MCF 10A (cell line): ENCODE measurements at regions not wholly inside any gene's neighbourhood (a gene's known extent, or its start where the extent isn't known, plus 50 kb on each side); places are given as distances from the start of the nearest gene placed in this dataset.
A peak's percentile ranks its signal among the peaks of the same experiment; 100 is the strongest.

Source experiments
- BruUV-seq: library from RNA; stranded (reverse); fragments of 400-500 nt; replicated peaks from 2 replicates; lab custom pipeline; 2021; lab: Mats Ljungman, UMichigan
- CTCF ChIA-PET: fragments of 300-600 bp; sonication (Branson Sonifier 250); formaldehyde crosslinking; extraction: SDS; loops from one replicate; lab custom pipeline; 2021; ENCODE audit warnings: antibody characterized with exemption, inconsistent platforms; lab: Yijun Ruan, JAX
- POLR2A ChIA-PET: fragments of 300-600, 350-650 bp; sonication (Branson Sonifier 250); formaldehyde crosslinking; extraction: SDS; loops from one replicate; lab custom pipeline; 2020; ENCODE audit warnings: antibody characterized with exemption, inconsistent platforms; lab: Yijun Ruan, JAX
- DNase-seq: peaks from one replicate; pipeline ENCODE4 v3.0.0-alpha.2; 2018; ENCODE audit not compliant: unreplicated experiment
- H3K27ac Mint-ChIP-seq: one replicate; pipeline ENCODE4 v1.8.0; 2022; ENCODE audit warnings: mild to moderate bottlenecking, low read depth, mixed read lengths; ENCODE audit not compliant: unreplicated experiment
- H3K27me3 Mint-ChIP-seq: one replicate; pipeline ENCODE4 v1.8.0; 2022; ENCODE audit warnings: mixed read lengths; ENCODE audit not compliant: insufficient read depth, unreplicated experiment
- H3K36me3 Mint-ChIP-seq: one replicate; pipeline ENCODE4 v1.8.0; 2022; ENCODE audit warnings: mild to moderate bottlenecking, moderate library complexity, mixed read lengths; ENCODE audit not compliant: insufficient read depth, unreplicated experiment
- H3K4me1 Mint-ChIP-seq: one replicate; pipeline ENCODE4 v1.8.0; 2022; ENCODE audit warnings: mixed read lengths; ENCODE audit not compliant: insufficient read depth, unreplicated experiment
- H3K4me3 Mint-ChIP-seq: one replicate; pipeline ENCODE4 v1.8.0; 2022; ENCODE audit warnings: mild to moderate bottlenecking, moderate library complexity, mixed read lengths; ENCODE audit not compliant: unreplicated experiment
- H3K9me3 Mint-ChIP-seq: one replicate; pipeline ENCODE4 v1.8.0; 2022; ENCODE audit warnings: mixed read lengths; ENCODE audit not compliant: unreplicated experiment
- CTCF ChIP-seq: fragments of 200-600 bp; IDR thresholded peaks from one replicate; pipeline ENCODE4 v1.8.0; 2022; ENCODE audit warnings: antibody characterized with exemption, mild to moderate bottlenecking; ENCODE audit not compliant: unreplicated experiment
- intact Hi-C: fragments of 100-400 bp; cut with micrococcal nuclease; formaldehyde crosslinking; loops from 2 replicates; pipeline ENCODE4 v1.14.1; 2022

GRCh38 chrX:39813631-39814277, 284.0 kb downstream of the BCOR start:
- ChIA-PET CTCF (interaction anchor here (0.7 to 1.7 kb wide), 12 partner anchors 10 to 1148 kb away, joined by 3 to 9 read pairs (median 3); no protein-coding TSS in a partner anchor), POLR2A (interaction anchor here (0.7 to 1.9 kb wide), 6 partner anchors 54 to 366 kb away, joined by 3 to 6 read pairs (median 4); no protein-coding TSS in a partner anchor)
- peaks cover 52% of the 10 kb centered on the region for H3K27me3 Mint-ChIP-seq
- peak overlapping the region; percentile 4 for H3K27ac Mint-ChIP-seq
- H3K4me1 Mint-ChIP-seq, result peaks cover 20% of the 10 kb centered on the region
- DNase-seq, result peak; percentile 79
- no peaks in the 10 kb centered on the region for H3K36me3 Mint-ChIP-seq
- no TSS peak for BruUV-seq
- TF ChIP-seq CTCF, result no peak
- intact Hi-C loops, result loop anchor here (1.0 to 5.0 kb wide), 6 partner anchors 83 to 454 kb away; partner anchors contain the start of gene BCOR
- H3K9me3 Mint-ChIP-seq, result peaks cover 8% of the 10 kb centered on the region
- no peak overlapping the region for H3K4me3 Mint-ChIP-seq

GRCh38 chrX:39814391-39814790, 283.4 kb downstream of the BCOR start:
- no peaks in the 10 kb centered on the region for H3K36me3 Mint-ChIP-seq
- peaks cover 15% of the 10 kb centered on the region for H3K4me1 Mint-ChIP-seq
- peaks cover 58% of the 10 kb centered on the region for H3K27me3 Mint-ChIP-seq
- ChIA-PET POLR2A (interaction anchor here (0.7 to 1.9 kb wide), 5 partner anchors 83 to 365 kb away, joined by 3 to 6 read pairs (median 4); no protein-coding TSS in a partner anchor), CTCF (interaction anchor here (0.7 to 1.7 kb wide), 8 partner anchors 10 to 1149 kb away, joined by 3 to 9 read pairs (median 3); no protein-coding TSS in a partner anchor)
- no peak overlapping the region for H3K4me3 Mint-ChIP-seq
- BruUV-seq, result no TSS peak
- DNase-seq, result peak; percentile 51
- intact Hi-C loops, result loop anchor here (1.0 to 5.0 kb wide), 6 partner anchors 84 to 453 kb away; partner anchors contain the start of gene BCOR
- peaks cover 8% of the 10 kb centered on the region for H3K9me3 Mint-ChIP-seq
- TF ChIP-seq CTCF, result peak; percentile 45
- H3K27ac Mint-ChIP-seq, result peak overlapping the region; percentile 4

GRCh38 chrX:39815631-39816030, 282.1 kb downstream of the BCOR start:
- no peak overlapping the region for H3K27ac Mint-ChIP-seq
- no peak overlapping the region for H3K4me3 Mint-ChIP-seq
- peaks cover 13% of the 10 kb centered on the region for H3K4me1 Mint-ChIP-seq
- intact Hi-C loops, result no loop called here
- no peaks in the 10 kb centered on the region for H3K36me3 Mint-ChIP-seq
- no peak for TF ChIP-seq CTCF
- peaks cover 1% of the 10 kb centered on the region for H3K9me3 Mint-ChIP-seq
- DNase-seq, result no peak
- no TSS peak for BruUV-seq
- peaks cover 51% of the 10 kb centered on the region for H3K27me3 Mint-ChIP-seq
- CTCF ChIA-PET, result interaction anchor here (0.6 to 0.9 kb wide), 5 partner anchors 76 to 671 kb away, joined by 3 to 4 read pairs (median 3); no protein-coding TSS in a partner anchor
- POLR2A ChIA-PET, result no interaction called here

GRCh38 chrX:39816871-39817731, 280.7 kb downstream of the BCOR start:
- no peak for TF ChIP-seq CTCF
- Mint-ChIP-seq H3K27ac (no peak overlapping the region), H3K4me3 (no peak overlapping the region), H3K4me1 (peaks cover 13% of the 10 kb centered on the region), H3K9me3 (no peaks in the 10 kb centered on the region), H3K27me3 (peaks cover 43% of the 10 kb centered on the region), H3K36me3 (no peaks in the 10 kb centered on the region)
- intact Hi-C loops, result no loop called here
- ChIA-PET POLR2A (no interaction called here), CTCF (no interaction called here)
- DNase-seq, result no peak
- no TSS peak for BruUV-seq
